GM13977 (cell line): ENCODE measurements at regions not wholly inside any gene's neighbourhood (a gene's known extent, or its start where the extent isn't known, plus 50 kb on each side); places are given as distances from the start of the nearest gene placed in this dataset.

Experiments
- DNase-seq: peaks from one replicate; pipeline ENCODE4 v3.0.0; 2012; ENCODE audit warnings: low spot score
- CTCF ChIP-seq: IDR thresholded peaks from 2 replicates; pipeline ENCODE4 v1.5.1; 2012; ENCODE audit warnings: mild to moderate bottlenecking, control low read depth; ENCODE audit not compliant: insufficient read depth; ENCODE audit errors: extremely low read depth, missing control alignments
- in situ Hi-C: fragments of 300-500 bp; cut with MboI; formaldehyde crosslinking; loops from one replicate; pipeline ENCODE4 v1.12.0; 2022; ENCODE audit warnings: low sequenced_read_pairs, low pct_unique_long_range_greater_than_20kb, mixed read lengths, inconsistent platforms; ENCODE audit not compliant: unreplicated experiment

GRCh38 chr18:79628416-79629248 lies 51.0 kb upstream of the CTDP1 start:
- in situ Hi-C loops = no loop called here
- no peak for TF ChIP-seq CTCF
- no peak for DNase-seq

GRCh38 chr18:79629249-79629558 lies 50.4 kb upstream of the CTDP1 start:
- in situ Hi-C loops = no loop called here
- TF ChIP-seq CTCF = no peak
- no peak for DNase-seq

GRCh38 chr18:79629606-79630005 lies 50.0 kb upstream of the CTDP1 start:
- no peak for TF ChIP-seq CTCF
- DNase-seq = no peak
- in situ Hi-C loops = no loop called here
